A549 (cell line): ENCODE measurements at regions not wholly inside any gene's neighbourhood (a gene's known extent, or its start where the extent isn't known, plus 50 kb on each side); places are given as distances from the start of the nearest gene placed in this dataset.

Experiments used
- ATAC-seq, 2 experiments: fragments of 200-7000 bp in 1 of 2; fragments of >200 bp in 1 of 2; cut with Nextera tagmentation in 1 of 2; cut with Tn5 transposase in 1 of 2; 3 replicates each; pipeline versions ENCODE4 v1.8.0 to v1.9.1; 2018 to 2020; ENCODE audit warnings: mild to moderate bottlenecking in 1 of 2, moderate library complexity in 1 of 2
- CTCF ChIA-PET: fragments of 300-600 bp; sonication (Branson Sonifier 250); formaldehyde crosslinking; extraction: SDS; loops from one replicate; lab custom pipeline; 2021; ENCODE audit warnings: antibody characterized with exemption, inconsistent platforms; lab: Yijun Ruan, JAX
- POLR2A ChIA-PET: fragments of 350-600 bp; formaldehyde crosslinking; extraction: SDS; loops from one replicate; lab custom pipeline; 2021; ENCODE audit warnings: antibody characterized with exemption, inconsistent platforms; lab: Yijun Ruan, JAX
- DNase-seq, 2 experiments: peaks; one replicate each; pipeline versions ENCODE4 v3.0.0 to v3.0.0-alpha.2; 2011 to 2016; ENCODE audit warnings: low read depth in 1 of 2, low spot score in 1 of 2
- FAIRE-seq: peaks from 2 replicates; lab custom pipeline; 2011; peaks lifted over from hg19 to GRCh38; lab: Jason Lieb, UNC
- H3K27ac ChIP-seq, 2 experiments: fragments of >200 bp; sonication (Bioruptor Twin); formaldehyde crosslinking; 3 replicates each; pipeline ENCODE4 v1.5.1; 2016 to 2017
- H3K4me1 ChIP-seq: fragments of >200 bp; sonication (Bioruptor Twin); formaldehyde crosslinking; 3 replicates; pipeline ENCODE4 v1.6.1; 2016
- H3K4me2 ChIP-seq: fragments of >200 bp; sonication (Bioruptor Twin); formaldehyde crosslinking; 3 replicates; pipeline ENCODE4 v1.6.1; 2016
- H3K4me3 ChIP-seq: fragments of >200 bp; sonication (Bioruptor Twin); formaldehyde crosslinking; 3 replicates; pipeline ENCODE4 v1.5.1; 2016
- H3K9me3 ChIP-seq: fragments of >200 bp; sonication (Bioruptor Twin); formaldehyde crosslinking; 3 replicates; pipeline ENCODE4 v1.6.1; 2016
- CHD2 ChIP-seq: fragments of 150-350 bp; IDR thresholded peaks from 2 replicates; pipeline ENCODE4 v1.6.1; 2014; ENCODE audit warnings: low read length; ENCODE audit not compliant: partially characterized antibody
- EHF ChIP-seq: fragments of 250-450 bp; sonication (Bioruptor Pico); IDR thresholded peaks from 2 replicates; pipeline ENCODE4 v1.5.0; 2020; ENCODE audit warnings: mild to moderate bottlenecking
- EHMT2 ChIP-seq: fragments of 200-600 bp; sonication (generic); IDR thresholded peaks from 2 replicates; pipeline ENCODE4 v1.6.1; 2016; ENCODE audit warnings: antibody characterized with exemption, low read depth, mild to moderate bottlenecking, moderate library complexity
- EP300 ChIP-seq, 2 experiments: fragments of >200 bp; sonication (Bioruptor Twin); formaldehyde crosslinking; IDR thresholded peaks; 2 replicates in 1 of 2; 3 replicates in 1 of 2; pipeline ENCODE4 v1.6.1; 2016 to 2017
- ESRRA ChIP-seq: fragments of 150-350 bp; IDR thresholded peaks from 2 replicates; pipeline ENCODE4 v1.6.1; 2014; ENCODE audit warnings: mild to moderate bottlenecking, low read length, borderline replicate concordance
- FOSB ChIP-seq: fragments of 250-450 bp; sonication (Bioruptor Pico); IDR thresholded peaks from 2 replicates; pipeline ENCODE4 v1.5.0; 2020; ENCODE audit warnings: mild to moderate bottlenecking, moderate library complexity
- GATA3 ChIP-seq: IDR thresholded peaks from 2 replicates; pipeline ENCODE4 v1.6.1; 2012; ENCODE audit warnings: borderline replicate concordance
- HOXA7 ChIP-seq: fragments of 250-450 bp; sonication (Bioruptor Pico); IDR thresholded peaks from 2 replicates; pipeline ENCODE4 v1.5.0; 2020; ENCODE audit warnings: mild to moderate bottlenecking, moderate library complexity
- HOXB5 ChIP-seq: fragments of 250-450 bp; sonication (Bioruptor Pico); IDR thresholded peaks from 2 replicates; pipeline ENCODE4 v1.5.0; 2020; ENCODE audit warnings: mild to moderate bottlenecking, moderate library complexity
- JUN ChIP-seq, 2 experiments: fragments of >200 bp; sonication (Bioruptor Twin); formaldehyde crosslinking; IDR thresholded peaks; 2 replicates in 1 of 2; 3 replicates in 1 of 2; pipeline ENCODE4 v1.6.1; 2016 to 2017
- JUNB ChIP-seq: fragments of >200 bp; sonication (Bioruptor Twin); formaldehyde crosslinking; IDR thresholded peaks from 2 replicates; pipeline ENCODE4 v1.6.1; 2016
- KDM5A ChIP-seq: fragments of 200-600 bp; sonication (generic); IDR thresholded peaks from 2 replicates; pipeline ENCODE4 v1.6.1; 2016; ENCODE audit warnings: antibody characterized with exemption, mild to moderate bottlenecking
- NFE2L2 ChIP-seq: fragments of 150-350 bp; conservative IDR thresholded peaks from 2 replicates; pipeline ENCODE4 v1.6.1; 2014; ENCODE audit warnings: low read length
- NPAS2 ChIP-seq: fragments of 250-450 bp; sonication (Bioruptor Pico); IDR thresholded peaks from 2 replicates; pipeline ENCODE4 v1.8.0; 2022; ENCODE audit warnings: mild to moderate bottlenecking, moderate library complexity, borderline replicate concordance
- POLR2AphosphoS2 ChIP-seq: conservative IDR thresholded peaks from 2 replicates; pipeline ENCODE4 v1.6.1; 2012; ENCODE audit warnings: low read length, improper control_type of control experiment, inconsistent platforms
- RARB ChIP-seq: fragments of 250-450 bp; sonication (Bioruptor Pico); IDR thresholded peaks from 2 replicates; pipeline ENCODE4 v1.8.0; 2021; ENCODE audit warnings: mild to moderate bottlenecking, moderate library complexity
- RFX5 ChIP-seq: fragments of 450-650 bp; IDR thresholded peaks from 2 replicates; pipeline ENCODE4 v1.7.1; 2014; ENCODE audit warnings: antibody characterized with exemption, mild to moderate bottlenecking, moderate library complexity
- SMC3 ChIP-seq: fragments of >200 bp; sonication (Bioruptor Twin); formaldehyde crosslinking; IDR thresholded peaks from 3 replicates; pipeline ENCODE4 v1.6.1; 2018; ENCODE audit warnings: inconsistent platforms
- SREBF2 ChIP-seq: fragments of 450-650 bp; IDR thresholded peaks from 2 replicates; pipeline ENCODE4 v1.6.1; 2014; ENCODE audit warnings: mild to moderate bottlenecking, moderate library complexity
- TP53 ChIP-seq: fragments of 250-450 bp; sonication (Bioruptor Pico); IDR thresholded peaks from 2 replicates; pipeline ENCODE4 v1.5.0; 2021; ENCODE audit warnings: mild to moderate bottlenecking, moderate library complexity
- ZFP36 ChIP-seq: fragments of 450-650 bp; IDR thresholded peaks from 2 replicates; pipeline ENCODE4 v1.6.1; 2014; ENCODE audit warnings: borderline replicate concordance; ENCODE audit not compliant: partially characterized antibody
- ZSCAN20 ChIP-seq: fragments of 250-450 bp; sonication (Bioruptor Pico); IDR thresholded peaks from 2 replicates; pipeline ENCODE4 v1.8.0; 2022; ENCODE audit warnings: mild to moderate bottlenecking, moderate library complexity
- WGBS: methylation state at CpG from one replicate; pipeline ENCODE4 v1.1.6; 2017; ENCODE audit errors: missing lambda C conversion rate; 5-methylcytosine and 5-hydroxymethylcytosine counted together
- TF ChIP-seq, protein P1 (sequence below): fragments of 200-600 bp; sonication (generic); IDR thresholded peaks from 2 replicates; pipeline ENCODE4 v1.6.1; 2016; ENCODE audit warnings: antibody characterized with exemption, mild to moderate bottlenecking, moderate library complexity
- TF ChIP-seq, protein P2 (sequence below): fragments of 450-650 bp; IDR thresholded peaks from 2 replicates; pipeline ENCODE4 v1.6.1; 2014; ENCODE audit warnings: antibody characterized with exemption
- TF ChIP-seq, protein P3 (sequence below): fragments of >200 bp; sonication (Bioruptor Twin); formaldehyde crosslinking; IDR thresholded peaks from 2 replicates; pipeline ENCODE4 v1.6.1; 2016
- TF ChIP-seq, protein P4 (sequence below): fragments of 250-450 bp; sonication (Bioruptor Pico); IDR thresholded peaks from 2 replicates; pipeline ENCODE4 v1.5.0; 2020; ENCODE audit warnings: low read depth, mild to moderate bottlenecking, moderate library complexity

DNA sequence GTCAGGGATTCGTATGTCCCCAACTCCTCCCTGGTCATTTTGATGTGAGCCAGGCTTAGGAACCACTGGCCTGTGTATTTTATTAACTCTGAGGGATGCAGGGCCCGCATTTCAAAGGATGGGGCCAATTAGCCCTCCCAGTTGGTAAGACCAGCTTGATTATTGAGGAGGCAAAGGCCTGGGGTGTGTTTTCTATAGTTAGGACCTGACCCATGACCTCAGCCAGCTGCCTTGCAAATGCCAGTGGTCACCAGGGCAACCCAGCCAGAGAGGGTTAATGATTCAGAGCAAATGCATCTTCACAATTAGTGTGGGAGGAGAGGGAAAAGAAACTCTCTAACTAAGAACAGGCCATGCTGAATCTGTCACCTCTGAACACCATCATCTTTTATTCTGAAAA lies 835.4 kb downstream of the MAFB start (continued):
- TF ChIP-seq, protein P1, sequence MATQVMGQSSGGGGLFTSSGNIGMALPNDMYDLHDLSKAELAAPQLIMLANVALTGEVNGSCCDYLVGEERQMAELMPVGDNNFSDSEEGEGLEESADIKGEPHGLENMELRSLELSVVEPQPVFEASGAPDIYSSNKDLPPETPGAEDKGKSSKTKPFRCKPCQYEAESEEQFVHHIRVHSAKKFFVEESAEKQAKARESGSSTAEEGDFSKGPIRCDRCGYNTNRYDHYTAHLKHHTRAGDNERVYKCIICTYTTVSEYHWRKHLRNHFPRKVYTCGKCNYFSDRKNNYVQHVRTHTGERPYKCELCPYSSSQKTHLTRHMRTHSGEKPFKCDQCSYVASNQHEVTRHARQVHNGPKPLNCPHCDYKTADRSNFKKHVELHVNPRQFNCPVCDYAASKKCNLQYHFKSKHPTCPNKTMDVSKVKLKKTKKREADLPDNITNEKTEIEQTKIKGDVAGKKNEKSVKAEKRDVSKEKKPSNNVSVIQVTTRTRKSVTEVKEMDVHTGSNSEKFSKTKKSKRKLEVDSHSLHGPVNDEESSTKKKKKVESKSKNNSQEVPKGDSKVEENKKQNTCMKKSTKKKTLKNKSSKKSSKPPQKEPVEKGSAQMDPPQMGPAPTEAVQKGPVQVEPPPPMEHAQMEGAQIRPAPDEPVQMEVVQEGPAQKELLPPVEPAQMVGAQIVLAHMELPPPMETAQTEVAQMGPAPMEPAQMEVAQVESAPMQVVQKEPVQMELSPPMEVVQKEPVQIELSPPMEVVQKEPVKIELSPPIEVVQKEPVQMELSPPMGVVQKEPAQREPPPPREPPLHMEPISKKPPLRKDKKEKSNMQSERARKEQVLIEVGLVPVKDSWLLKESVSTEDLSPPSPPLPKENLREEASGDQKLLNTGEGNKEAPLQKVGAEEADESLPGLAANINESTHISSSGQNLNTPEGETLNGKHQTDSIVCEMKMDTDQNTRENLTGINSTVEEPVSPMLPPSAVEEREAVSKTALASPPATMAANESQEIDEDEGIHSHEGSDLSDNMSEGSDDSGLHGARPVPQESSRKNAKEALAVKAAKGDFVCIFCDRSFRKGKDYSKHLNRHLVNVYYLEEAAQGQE: no peak
- TF ChIP-seq ZSCAN20 (CRISPR knock-in tag): no peak
- TF ChIP-seq, all 56 proteins: peak for 0

DNA sequence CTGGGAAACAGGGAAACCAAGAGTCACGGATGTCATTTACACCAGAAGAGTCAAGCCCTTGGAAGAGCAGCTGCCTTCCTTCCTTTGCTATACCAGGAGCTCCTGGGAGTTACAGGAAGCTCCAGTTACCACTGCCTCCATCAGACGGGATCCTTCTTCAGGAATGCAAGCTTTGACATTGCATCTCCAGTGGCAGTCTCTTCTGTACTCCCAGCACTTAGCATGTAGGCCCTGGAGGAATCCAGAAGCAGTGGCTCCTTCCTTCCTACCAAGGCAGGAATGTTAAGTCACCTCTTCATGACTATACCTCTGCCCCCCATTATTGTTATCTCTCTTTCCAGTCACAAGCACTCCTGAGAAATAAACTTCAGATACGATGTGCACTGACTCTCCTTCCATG lies 836.0 kb downstream of the MAFB start:
- ATAC-seq: no peak
- no peak overlapping the region for H3K4me2 ChIP-seq
- no peak overlapping the region for H3K4me3 ChIP-seq
- no peaks in the 10 kb centered on the region for H3K4me1 ChIP-seq
- no peak overlapping the region for H3K27ac ChIP-seq
- POLR2A ChIA-PET: no interaction called here
- DNase-seq: no peak
- CTCF ChIA-PET: interaction anchor here (0.9 kb wide), 1 partner anchor 24 kb away, joined by 4 read pairs; no protein-coding TSS in a partner anchor
- WGBS: 4% methylated on average over 3 of the region's 3 CpGs
- TF ChIP-seq HOXA7 (CRISPR knock-in tag) (no peak), CHD2 (no peak), POLR2AphosphoS2 (no peak), GATA3 (no peak), FOSB (no peak), NFE2L2 (no peak), JUN (IDR thresholded peaks at IDR 0.05) (no peak), KDM5A (no peak), ESRRA (no peak), SREBF2 (no peak), JUNB (no peak), EP300 (IDR thresholded peaks at IDR 0.05) (no peak), NPAS2 (no peak), TP53 (no peak)
- TF ChIP-seq, protein P2, sequence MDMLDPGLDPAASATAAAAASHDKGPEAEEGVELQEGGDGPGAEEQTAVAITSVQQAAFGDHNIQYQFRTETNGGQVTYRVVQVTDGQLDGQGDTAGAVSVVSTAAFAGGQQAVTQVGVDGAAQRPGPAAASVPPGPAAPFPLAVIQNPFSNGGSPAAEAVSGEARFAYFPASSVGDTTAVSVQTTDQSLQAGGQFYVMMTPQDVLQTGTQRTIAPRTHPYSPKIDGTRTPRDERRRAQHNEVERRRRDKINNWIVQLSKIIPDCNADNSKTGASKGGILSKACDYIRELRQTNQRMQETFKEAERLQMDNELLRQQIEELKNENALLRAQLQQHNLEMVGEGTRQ: no peak
- TF ChIP-seq, all 56 proteins: peak for 0
- FAIRE-seq: no peak
- no peaks in the 10 kb centered on the region for H3K9me3 ChIP-seq

DNA sequence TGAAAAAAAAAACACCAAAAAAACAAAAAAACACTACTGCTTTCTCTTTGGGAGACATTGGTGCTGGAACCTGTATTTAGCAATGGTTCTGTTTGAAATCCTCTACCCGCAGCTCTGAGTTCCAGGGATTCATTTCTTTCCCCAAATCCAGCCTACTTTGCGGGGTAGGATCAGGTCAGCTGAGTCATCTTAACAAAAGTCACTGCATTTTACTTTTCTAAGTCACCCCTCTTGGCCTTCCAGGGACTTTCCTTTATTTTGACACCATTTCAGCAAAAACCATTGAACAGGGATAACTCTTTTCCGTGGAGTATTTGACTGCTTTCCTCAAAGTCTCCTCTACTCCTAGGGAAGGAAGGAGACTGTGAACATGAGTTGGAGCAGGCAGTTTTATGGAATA lies 837.6 kb downstream of the MAFB start:
- no peak overlapping the region for H3K4me3 ChIP-seq
- H3K27ac ChIP-seq: no peak overlapping the region
- no peak overlapping the region for H3K4me2 ChIP-seq
- ATAC-seq (no peak), DNase-seq (no peak), FAIRE-seq (no peak)
- no peak for TF ChIP-seq EHMT2
- TF ChIP-seq EHF (CRISPR knock-in tag): no peak
- TF ChIP-seq RARB (CRISPR knock-in tag): no peak
- TF ChIP-seq KDM5A: no peak
- TF ChIP-seq POLR2AphosphoS2: no peak
- no peak for TF ChIP-seq RFX5
- no peak for TF ChIP-seq ZFP36
- TF ChIP-seq HOXB5 (CRISPR knock-in tag): no peak
- no peak for TF ChIP-seq SMC3
- no peak for TF ChIP-seq EP300 (IDR thresholded peaks at IDR 0.05)
- TF ChIP-seq, protein P3, sequence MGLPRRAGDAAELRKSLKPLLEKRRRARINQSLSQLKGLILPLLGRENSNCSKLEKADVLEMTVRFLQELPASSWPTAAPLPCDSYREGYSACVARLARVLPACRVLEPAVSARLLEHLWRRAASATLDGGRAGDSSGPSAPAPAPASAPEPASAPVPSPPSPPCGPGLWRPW: no peak
- TF ChIP-seq, protein P4, sequence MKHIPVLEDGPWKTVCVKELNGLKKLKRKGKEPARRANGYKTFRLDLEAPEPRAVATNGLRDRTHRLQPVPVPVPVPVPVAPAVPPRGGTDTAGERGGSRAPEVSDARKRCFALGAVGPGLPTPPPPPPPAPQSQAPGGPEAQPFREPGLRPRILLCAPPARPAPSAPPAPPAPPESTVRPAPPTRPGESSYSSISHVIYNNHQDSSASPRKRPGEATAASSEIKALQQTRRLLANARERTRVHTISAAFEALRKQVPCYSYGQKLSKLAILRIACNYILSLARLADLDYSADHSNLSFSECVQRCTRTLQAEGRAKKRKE: no peak
- ChIA-PET CTCF (no interaction called here), POLR2A (no interaction called here)
- H3K4me1 ChIP-seq: no peaks in the 10 kb centered on the region
- 4% methylated on average over 3 of the region's 3 CpGs for WGBS
- no peaks in the 10 kb centered on the region for H3K9me3 ChIP-seq
